GM12873 (cell line): ENCODE measurements at regions not wholly inside any gene's neighbourhood (a gene's known extent, or its start where the extent isn't known, plus 50 kb on each side); places are given as distances from the start of the nearest gene placed in this dataset.

Experiments used
- CTCF ChIP-seq: IDR thresholded peaks from 2 replicates; pipeline ENCODE4 v1.5.1; 2012; ENCODE audit warnings: low read depth, mild to moderate bottlenecking, moderate library complexity, low read length, control low read depth; ENCODE audit not compliant: insufficient read depth; ENCODE audit errors: missing control alignments

- no peak for TF ChIP-seq CTCF
Measured at GRCh38 chr5:36536616-36537005, 69.8 kb upstream of the SLC1A3 start.

DNA sequence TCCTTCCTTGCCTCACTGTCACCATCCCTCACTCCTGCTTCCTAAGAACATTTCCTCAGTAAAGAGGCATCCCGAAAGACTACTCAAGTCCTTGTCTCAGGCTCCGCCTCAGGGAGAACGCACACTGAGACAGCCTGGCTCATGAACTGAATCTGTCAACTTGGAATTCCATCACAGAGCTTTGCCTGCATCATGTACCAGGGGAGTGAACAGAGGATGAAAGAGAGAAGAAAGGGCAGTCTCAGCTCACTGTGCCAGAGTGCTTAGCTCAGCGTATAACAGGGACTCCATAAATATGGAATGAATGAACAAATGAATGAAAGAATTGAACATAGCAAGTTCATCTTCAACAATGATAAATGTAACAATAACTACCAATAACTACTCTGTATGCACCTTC is 68.7 kb upstream of the SLC1A3 start:
- TF ChIP-seq CTCF, result no peak

GRCh38 chr5:36552651-36553393 is 53.6 kb upstream of the SLC1A3 start:
- TF ChIP-seq CTCF, result no peak
